WTC11 (cell line): ENCODE measurements at regions not wholly inside any gene's neighbourhood (a gene's known extent, or its start where the extent isn't known, plus 50 kb on each side); places are given as distances from the start of the nearest gene placed in this dataset.
"Not testable (repeated sequence)": the region's sequence is repeated elsewhere in the genome, so short reads cannot be mapped to it uniquely, and the experiment has no call there.

ENCODE experiments used
- ATAC-seq: fragments of 200-7000 bp; cut with Tn5 transposase; 2 replicates; pipeline ENCODE4 v1.10.0; 2021; ENCODE audit warnings: mild to moderate bottlenecking, moderate library complexity
- CTCF ChIA-PET: fragments of 300-600 bp; sonication (Branson Sonifier 250); formaldehyde crosslinking; loops from one replicate; lab custom pipeline; 2021; ENCODE audit warnings: antibody characterized with exemption; lab: Charles Lee
- POLR2A ChIA-PET: fragments of 350-600 bp; sonication (Branson Sonifier 250); formaldehyde crosslinking; loops from one replicate; lab custom pipeline; 2021; ENCODE audit warnings: antibody characterized with exemption; lab: Charles Lee
- DNase-seq: peaks from one replicate; pipeline ENCODE4 v3.0.0; 2021; ENCODE audit warnings: low spot score
- H3K27ac Mint-ChIP-seq: 2 replicates; pipeline ENCODE4 v1.8.0; 2021; ENCODE audit warnings: mixed read lengths
- H3K27me3 Mint-ChIP-seq: 2 replicates; pipeline ENCODE4 v1.8.0; 2021; ENCODE audit warnings: low read depth, mild to moderate bottlenecking, moderate library complexity, mixed read lengths
- H3K36me3 Mint-ChIP-seq: 2 replicates; pipeline ENCODE4 v1.8.0; 2021; ENCODE audit warnings: mixed read lengths
- H3K4me1 Mint-ChIP-seq: 2 replicates; pipeline ENCODE4 v1.8.0; 2022; ENCODE audit warnings: mixed read lengths
- H3K4me3 Mint-ChIP-seq: 2 replicates; pipeline ENCODE4 v1.8.0; 2021; ENCODE audit warnings: mild to moderate bottlenecking, moderate library complexity, mixed read lengths
- H3K9me3 Mint-ChIP-seq: 2 replicates; pipeline ENCODE4 v1.8.0; 2021; ENCODE audit warnings: mixed read lengths
- ATF1 ChIP-seq: sonication (generic); formaldehyde crosslinking; IDR thresholded peaks from 2 replicates; pipeline ENCODE4 v1.8.1; 2023; ENCODE audit warnings: mild to moderate bottlenecking, moderate library complexity, missing genetic modification reagents
- ETV6 ChIP-seq: sonication (generic); formaldehyde crosslinking; IDR thresholded peaks from 2 replicates; pipeline ENCODE4 v1.8.1; 2022; ENCODE audit warnings: mild to moderate bottlenecking, missing genetic modification reagents
- MXD4 ChIP-seq: fragments of 250-450 bp; sonication (Bioruptor Pico); IDR thresholded peaks from 2 replicates; pipeline ENCODE4 v1.8.0; 2021; ENCODE audit warnings: mild to moderate bottlenecking, moderate library complexity, borderline replicate concordance
- MYBL2 ChIP-seq: sonication (generic); formaldehyde crosslinking; IDR thresholded peaks from 2 replicates; pipeline ENCODE4 v1.8.1; 2023; ENCODE audit warnings: mild to moderate bottlenecking, moderate library complexity, missing genetic modification reagents
- NR2C2 ChIP-seq: sonication (generic); formaldehyde crosslinking; IDR thresholded peaks from 2 replicates; pipeline ENCODE4 v1.8.0; 2022; ENCODE audit warnings: mild to moderate bottlenecking, missing genetic modification reagents
- SMAD3 ChIP-seq: sonication (generic); formaldehyde crosslinking; IDR thresholded peaks from 2 replicates; pipeline ENCODE4 v1.8.0; 2022; ENCODE audit warnings: missing genetic modification reagents, mild to moderate bottlenecking, borderline replicate concordance
- SMAD4 ChIP-seq: sonication (generic); formaldehyde crosslinking; IDR thresholded peaks from 2 replicates; pipeline ENCODE4 v1.8.0; 2022; ENCODE audit warnings: mild to moderate bottlenecking, missing genetic modification reagents
- TCF7 ChIP-seq: sonication (generic); formaldehyde crosslinking; IDR thresholded peaks from 2 replicates; pipeline ENCODE4 v1.8.0; 2022; ENCODE audit warnings: mild to moderate bottlenecking, low read depth, missing genetic modification reagents, moderate library complexity
- ZBTB21 ChIP-seq: sonication (generic); formaldehyde crosslinking; IDR thresholded peaks from 2 replicates; pipeline ENCODE4 v1.8.1; 2023; ENCODE audit warnings: mild to moderate bottlenecking, missing genetic modification reagents, borderline replicate concordance
- ZNF138 ChIP-seq: sonication (generic); formaldehyde crosslinking; conservative IDR thresholded peaks from 2 replicates; pipeline ENCODE4 v1.8.1; 2022; ENCODE audit warnings: mild to moderate bottlenecking, moderate library complexity, missing genetic modification reagents
- ZNF232 ChIP-seq: sonication (generic); formaldehyde crosslinking; IDR thresholded peaks from 2 replicates; pipeline ENCODE4 v1.8.0; 2022; ENCODE audit warnings: mild to moderate bottlenecking, missing genetic modification reagents
- TF ChIP-seq, protein P1 (sequence below): fragments of 250-450 bp; sonication (Bioruptor Pico); IDR thresholded peaks from 2 replicates; pipeline ENCODE4 v1.9.0; 2021; ENCODE audit warnings: mild to moderate bottlenecking
- TF ChIP-seq, protein P2 (sequence below): fragments of 200-600 bp; IDR thresholded peaks from 2 replicates; pipeline ENCODE4 v1.8.0; 2022; ENCODE audit warnings: antibody characterized with exemption
- TF ChIP-seq, protein P3 (sequence below): sonication (generic); formaldehyde crosslinking; IDR thresholded peaks from 2 replicates; pipeline ENCODE4 v1.8.0; 2022; ENCODE audit warnings: mild to moderate bottlenecking, missing genetic modification reagents
- TF ChIP-seq, protein P4 (sequence below): sonication (generic); formaldehyde crosslinking; IDR thresholded peaks from 2 replicates; pipeline ENCODE4 v1.8.1; 2023; ENCODE audit warnings: mild to moderate bottlenecking, moderate library complexity, missing genetic modification reagents
- TF ChIP-seq, protein P5 (sequence below): sonication (generic); formaldehyde crosslinking; IDR thresholded peaks from 2 replicates; pipeline ENCODE4 v1.8.0; 2023; ENCODE audit warnings: missing genetic modification reagents
- TF ChIP-seq, protein P6 (sequence below): sonication (generic); formaldehyde crosslinking; IDR thresholded peaks from 2 replicates; pipeline ENCODE4 v1.8.1; 2023; ENCODE audit warnings: mild to moderate bottlenecking, missing genetic modification reagents, moderate library complexity

DNA sequence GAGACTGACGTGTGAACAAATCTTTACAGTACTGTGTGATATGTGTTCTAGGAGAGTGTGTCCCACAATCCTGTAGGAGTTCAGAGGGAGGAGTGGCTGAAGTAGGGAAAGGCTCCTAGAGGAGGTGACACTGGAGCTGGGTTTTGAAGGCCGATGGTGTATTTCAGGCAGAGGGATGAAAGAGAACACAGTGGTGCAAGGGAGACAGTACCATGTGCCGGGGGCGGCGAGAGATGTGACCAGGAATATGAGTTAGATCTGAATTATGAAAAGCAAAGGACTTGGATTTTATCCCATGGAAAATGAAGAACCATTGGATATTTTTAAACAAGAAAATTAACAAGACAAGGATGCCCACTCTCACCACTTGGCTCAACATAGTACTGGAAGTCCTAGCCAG lies 77.0 kb upstream of the ESRRB start (continued):
- TF ChIP-seq, protein P1, sequence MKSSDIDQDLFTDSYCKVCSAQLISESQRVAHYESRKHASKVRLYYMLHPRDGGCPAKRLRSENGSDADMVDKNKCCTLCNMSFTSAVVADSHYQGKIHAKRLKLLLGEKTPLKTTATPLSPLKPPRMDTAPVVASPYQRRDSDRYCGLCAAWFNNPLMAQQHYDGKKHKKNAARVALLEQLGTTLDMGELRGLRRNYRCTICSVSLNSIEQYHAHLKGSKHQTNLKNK (CRISPR knock-in tag): no peak

DNA sequence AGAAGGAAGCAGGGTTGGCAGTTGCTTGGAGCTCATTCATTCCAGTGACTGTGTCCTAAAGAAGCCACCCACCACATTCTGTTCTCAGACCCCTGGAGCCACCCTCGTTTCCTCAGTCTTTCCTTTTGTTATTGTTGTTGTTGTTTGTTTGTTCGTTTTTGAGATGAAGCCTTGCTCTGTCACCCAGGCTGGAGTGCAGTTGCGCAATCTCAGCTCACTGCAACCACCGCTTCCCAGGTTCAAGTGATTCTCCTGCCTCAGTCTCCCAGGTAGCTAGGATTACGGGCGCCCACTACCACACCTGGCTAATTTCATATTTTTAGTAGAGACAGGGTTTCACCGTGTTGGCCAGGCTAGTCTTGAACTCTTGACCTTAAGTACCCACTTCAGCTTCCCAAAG lies 72.7 kb upstream of the ESRRB start:
- DNase-seq, H3K27ac Mint-ChIP-seq, H3K4me3 Mint-ChIP-seq, H3K9me3 Mint-ChIP-seq, H3K27me3 Mint-ChIP-seq, H3K4me1 Mint-ChIP-seq, ATAC-seq, H3K36me3 Mint-ChIP-seq: not testable (repeated sequence)
- ChIA-PET CTCF (interaction anchor here (1.3 kb wide), 1 partner anchor 42 kb away, joined by 3 read pairs; no protein-coding TSS in a partner anchor), POLR2A (interaction anchor here (1.0 kb wide), 1 partner anchor 63 kb away, joined by 3 read pairs; no protein-coding TSS in a partner anchor)

DNA sequence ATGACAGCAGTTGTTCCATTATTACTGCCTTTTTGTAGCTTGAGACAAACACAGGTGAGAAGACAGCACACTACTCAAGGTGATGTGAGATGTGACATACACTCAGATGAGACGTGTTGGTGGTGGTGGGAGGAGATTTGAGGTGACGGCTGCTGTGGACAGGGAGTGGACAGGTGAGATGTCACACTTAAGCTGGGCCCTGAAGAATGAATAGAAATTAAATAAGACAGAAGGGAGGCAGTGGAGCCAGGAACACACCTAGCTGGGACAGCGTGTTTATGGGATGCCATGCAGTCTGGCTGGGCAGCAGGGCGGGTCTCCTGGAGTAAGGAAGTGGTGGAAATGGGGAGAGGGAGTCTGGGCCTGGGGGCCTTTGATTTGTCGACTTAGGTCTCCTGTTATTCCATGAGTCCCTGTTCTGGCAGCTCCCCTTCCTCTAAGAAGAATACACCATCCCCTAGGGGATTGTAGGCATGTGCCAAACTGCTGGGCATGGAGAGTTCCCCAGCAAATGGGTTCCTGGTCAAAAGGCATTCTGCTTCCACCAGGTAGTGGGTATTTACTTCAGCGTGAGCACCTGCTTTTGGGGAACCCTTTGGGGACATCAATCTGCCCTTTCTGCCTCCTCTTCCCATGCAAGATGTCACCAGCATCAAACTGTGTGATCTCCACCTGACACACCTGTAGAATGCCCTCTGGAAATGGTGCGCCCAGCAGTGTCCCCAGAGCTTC lies 71.2 kb upstream of the ESRRB start:
- DNase-seq: no peak
- CTCF ChIA-PET: no interaction called here

DNA sequence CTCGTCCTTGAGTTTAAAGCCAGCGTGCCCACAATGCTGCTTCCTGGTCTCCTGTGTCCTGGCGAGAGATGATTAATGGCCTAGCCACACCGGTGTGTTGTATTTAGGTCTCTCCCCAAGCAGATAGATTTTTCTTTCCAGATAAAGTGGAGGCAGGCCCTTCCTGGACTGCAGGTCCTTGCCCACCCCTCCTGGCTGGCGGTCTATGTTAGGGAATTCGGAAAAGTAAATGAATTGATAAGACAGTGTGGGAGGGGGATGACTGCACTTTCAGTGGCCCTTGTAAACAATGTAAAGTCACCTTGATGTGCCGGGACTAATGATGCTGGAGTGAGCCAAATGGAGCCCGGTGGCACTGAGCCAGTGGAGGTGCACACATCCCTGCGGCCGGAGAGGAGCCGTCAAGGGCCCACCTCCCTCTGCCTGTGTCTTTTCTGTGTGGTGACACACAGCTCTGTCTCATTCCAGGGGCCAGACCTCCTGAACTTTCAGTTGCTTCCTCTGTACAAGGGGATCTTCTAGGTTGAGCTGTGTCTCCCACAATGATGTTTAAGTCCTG lies 70.6 kb upstream of the ESRRB start:
- ATAC-seq: no peak
- DNase-seq: no peak
- H3K9me3 Mint-ChIP-seq: no peaks in the 10 kb centered on the region
- ChIA-PET POLR2A (no interaction called here), CTCF (no interaction called here)
- H3K27me3 Mint-ChIP-seq: peaks cover 30% of the 10 kb centered on the region
- H3K36me3 Mint-ChIP-seq: no peaks in the 10 kb centered on the region
- TF ChIP-seq, protein P2, sequence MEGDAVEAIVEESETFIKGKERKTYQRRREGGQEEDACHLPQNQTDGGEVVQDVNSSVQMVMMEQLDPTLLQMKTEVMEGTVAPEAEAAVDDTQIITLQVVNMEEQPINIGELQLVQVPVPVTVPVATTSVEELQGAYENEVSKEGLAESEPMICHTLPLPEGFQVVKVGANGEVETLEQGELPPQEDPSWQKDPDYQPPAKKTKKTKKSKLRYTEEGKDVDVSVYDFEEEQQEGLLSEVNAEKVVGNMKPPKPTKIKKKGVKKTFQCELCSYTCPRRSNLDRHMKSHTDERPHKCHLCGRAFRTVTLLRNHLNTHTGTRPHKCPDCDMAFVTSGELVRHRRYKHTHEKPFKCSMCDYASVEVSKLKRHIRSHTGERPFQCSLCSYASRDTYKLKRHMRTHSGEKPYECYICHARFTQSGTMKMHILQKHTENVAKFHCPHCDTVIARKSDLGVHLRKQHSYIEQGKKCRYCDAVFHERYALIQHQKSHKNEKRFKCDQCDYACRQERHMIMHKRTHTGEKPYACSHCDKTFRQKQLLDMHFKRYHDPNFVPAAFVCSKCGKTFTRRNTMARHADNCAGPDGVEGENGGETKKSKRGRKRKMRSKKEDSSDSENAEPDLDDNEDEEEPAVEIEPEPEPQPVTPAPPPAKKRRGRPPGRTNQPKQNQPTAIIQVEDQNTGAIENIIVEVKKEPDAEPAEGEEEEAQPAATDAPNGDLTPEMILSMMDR: no peak
- TF ChIP-seq ZBTB21 (CRISPR knock-in tag): no peak
- no peak for TF ChIP-seq MYBL2 (CRISPR knock-in tag)
- TF ChIP-seq, protein P3, sequence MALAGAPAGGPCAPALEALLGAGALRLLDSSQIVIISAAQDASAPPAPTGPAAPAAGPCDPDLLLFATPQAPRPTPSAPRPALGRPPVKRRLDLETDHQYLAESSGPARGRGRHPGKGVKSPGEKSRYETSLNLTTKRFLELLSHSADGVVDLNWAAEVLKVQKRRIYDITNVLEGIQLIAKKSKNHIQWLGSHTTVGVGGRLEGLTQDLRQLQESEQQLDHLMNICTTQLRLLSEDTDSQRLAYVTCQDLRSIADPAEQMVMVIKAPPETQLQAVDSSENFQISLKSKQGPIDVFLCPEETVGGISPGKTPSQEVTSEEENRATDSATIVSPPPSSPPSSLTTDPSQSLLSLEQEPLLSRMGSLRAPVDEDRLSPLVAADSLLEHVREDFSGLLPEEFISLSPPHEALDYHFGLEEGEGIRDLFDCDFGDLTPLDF (CRISPR knock-in tag): no peak
- TF ChIP-seq NR2C2 (CRISPR knock-in tag): no peak
- TF ChIP-seq SMAD3 (CRISPR knock-in tag): no peak
- no peak for TF ChIP-seq ATF1 (CRISPR knock-in tag)
- no peak for TF ChIP-seq MXD4
- no peak overlapping the region for H3K4me3 Mint-ChIP-seq
- no peak overlapping the region for H3K27ac Mint-ChIP-seq
- peaks cover 20% of the 10 kb centered on the region for H3K4me1 Mint-ChIP-seq

More for the DNA sequence above, 71.2 kb upstream of the ESRRB start:
- no peak overlapping the region for H3K27ac Mint-ChIP-seq
- POLR2A ChIA-PET: no interaction called here
- peaks cover 14% of the 10 kb centered on the region for H3K4me1 Mint-ChIP-seq
- H3K4me3 Mint-ChIP-seq: no peak overlapping the region
- no peaks in the 10 kb centered on the region for H3K36me3 Mint-ChIP-seq
- ATAC-seq: no peak
- H3K27me3 Mint-ChIP-seq: peaks cover 23% of the 10 kb centered on the region
- no peaks in the 10 kb centered on the region for H3K9me3 Mint-ChIP-seq
- no peak for TF ChIP-seq SMAD4
- no peak for TF ChIP-seq ZNF232
- TF ChIP-seq NR2C2 (CRISPR knock-in tag): no peak
- TF ChIP-seq ZNF138: no peak
- TF ChIP-seq, protein P4, sequence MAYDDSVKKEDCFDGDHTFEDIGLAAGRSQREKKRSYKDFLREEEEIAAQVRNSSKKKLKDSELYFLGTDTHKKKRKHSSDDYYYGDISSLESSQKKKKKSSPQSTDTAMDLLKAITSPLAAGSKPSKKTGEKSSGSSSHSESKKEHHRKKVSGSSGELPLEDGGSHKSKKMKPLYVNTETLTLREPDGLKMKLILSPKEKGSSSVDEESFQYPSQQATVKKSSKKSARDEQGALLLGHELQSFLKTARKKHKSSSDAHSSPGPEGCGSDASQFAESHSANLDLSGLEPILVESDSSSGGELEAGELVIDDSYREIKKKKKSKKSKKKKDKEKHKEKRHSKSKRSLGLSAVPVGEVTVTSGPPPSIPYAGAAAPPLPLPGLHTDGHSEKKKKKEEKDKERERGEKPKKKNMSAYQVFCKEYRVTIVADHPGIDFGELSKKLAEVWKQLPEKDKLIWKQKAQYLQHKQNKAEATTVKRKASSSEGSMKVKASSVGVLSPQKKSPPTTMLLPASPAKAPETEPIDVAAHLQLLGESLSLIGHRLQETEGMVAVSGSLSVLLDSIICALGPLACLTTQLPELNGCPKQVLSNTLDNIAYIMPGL (CRISPR knock-in tag): no peak
- TF ChIP-seq TCF7 (CRISPR knock-in tag): no peak
- TF ChIP-seq ETV6 (CRISPR knock-in tag): no peak
- TF ChIP-seq, protein P5, sequence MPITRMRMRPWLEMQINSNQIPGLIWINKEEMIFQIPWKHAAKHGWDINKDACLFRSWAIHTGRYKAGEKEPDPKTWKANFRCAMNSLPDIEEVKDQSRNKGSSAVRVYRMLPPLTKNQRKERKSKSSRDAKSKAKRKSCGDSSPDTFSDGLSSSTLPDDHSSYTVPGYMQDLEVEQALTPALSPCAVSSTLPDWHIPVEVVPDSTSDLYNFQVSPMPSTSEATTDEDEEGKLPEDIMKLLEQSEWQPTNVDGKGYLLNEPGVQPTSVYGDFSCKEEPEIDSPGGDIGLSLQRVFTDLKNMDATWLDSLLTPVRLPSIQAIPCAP (CRISPR knock-in tag): no peak
- TF ChIP-seq ATF1 (CRISPR knock-in tag): no peak
- TF ChIP-seq, protein P6, sequence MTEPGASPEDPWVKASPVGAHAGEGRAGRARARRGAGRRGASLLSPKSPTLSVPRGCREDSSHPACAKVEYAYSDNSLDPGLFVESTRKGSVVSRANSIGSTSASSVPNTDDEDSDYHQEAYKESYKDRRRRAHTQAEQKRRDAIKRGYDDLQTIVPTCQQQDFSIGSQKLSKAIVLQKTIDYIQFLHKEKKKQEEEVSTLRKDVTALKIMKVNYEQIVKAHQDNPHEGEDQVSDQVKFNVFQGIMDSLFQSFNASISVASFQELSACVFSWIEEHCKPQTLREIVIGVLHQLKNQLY (CRISPR knock-in tag): no peak
- TF ChIP-seq, all 79 proteins: peak for 0
